HG03342 (cell line): ENCODE measurements at regions not wholly inside any gene's neighbourhood (a gene's known extent, or its start where the extent isn't known, plus 50 kb on each side); places are given as distances from the start of the nearest gene placed in this dataset.

Source experiments
- ATAC-seq: cut with Tn5 transposase; IDR thresholded peaks from one replicate; pipeline ENCODE4 v1.9.1; 2021; ENCODE audit warnings: mild to moderate bottlenecking, moderate library complexity; ENCODE audit not compliant: unreplicated experiment

- no peak for ATAC-seq
Measured at GRCh38 chr10:88162852-88163251, 299.4 kb downstream of the PTEN start.

- ATAC-seq: no peak
Measured at GRCh38 chr10:88163572-88163971, 300.1 kb downstream of the PTEN start.

GRCh38 chr10:88164471-88164870, 301.0 kb downstream of the PTEN start:
- ATAC-seq: no peak

GRCh38 chr10:88165849-88166271, 302.4 kb downstream of the PTEN start:
- ATAC-seq: no peak

GRCh38 chr10:88168171-88169036, 305.0 kb downstream of the PTEN start:
- ATAC-seq: no peak

GRCh38 chr10:88169037-88169319, 305.6 kb downstream of the PTEN start:
- ATAC-seq: no peak

GRCh38 chr10:88170628-88171027, 307.2 kb downstream of the PTEN start:
- no peak for ATAC-seq

GRCh38 chr10:88172159-88172558, 308.7 kb downstream of the PTEN start:
- no peak for ATAC-seq

GRCh38 chr10:88174391-88174790, 311.0 kb downstream of the PTEN start:
- no peak for ATAC-seq

GRCh38 chr10:88178758-88179157, 315.3 kb downstream of the PTEN start:
- ATAC-seq: no peak

- ATAC-seq: no peak
Measured at GRCh38 chr10:88179831-88180230, 316.4 kb downstream of the PTEN start.

GRCh38 chr10:88181902-88182600, 318.6 kb downstream of the PTEN start:
- no peak for ATAC-seq

- no peak for ATAC-seq
Measured at GRCh38 chr10:88182601-88182930, 319.1 kb downstream of the PTEN start.

GRCh38 chr10:88184543-88185297, 321.3 kb downstream of the PTEN start:
- ATAC-seq: no peak

GRCh38 chr10:88185830-88186229, 322.4 kb downstream of the PTEN start:
- no peak for ATAC-seq

GRCh38 chr10:88186335-88186734, 322.9 kb downstream of the PTEN start:
- ATAC-seq: no peak

GRCh38 chr10:88187472-88187871, 324.0 kb downstream of the PTEN start:
- no peak for ATAC-seq

GRCh38 chr10:88190123-88190522, 326.7 kb downstream of the PTEN start:
- ATAC-seq: no peak

GRCh38 chr10:88190540-88191235, 327.3 kb downstream of the PTEN start:
- ATAC-seq: no peak

GRCh38 chr10:88193018-88193417, 329.6 kb downstream of the PTEN start:
- no peak for ATAC-seq
